IMR-90 (cell line): ENCODE measurements at regions not wholly inside any gene's neighbourhood (a gene's known extent, or its start where the extent isn't known, plus 50 kb on each side); places are given as distances from the start of the nearest gene placed in this dataset.
A peak's percentile ranks its signal among the peaks of the same experiment; 100 is the strongest.

Source experiments
- ATAC-seq: fragments of 200-7000 bp; cut with Tn5 transposase; 2 replicates; pipeline ENCODE4 v1.9.1; 2020; ENCODE audit warnings: low read depth, mild to moderate bottlenecking, moderate library complexity
- BruUV-seq: library from RNA; stranded (reverse); fragments of 400-500 nt; replicated peaks from 2 replicates; lab custom pipeline; 2021; lab: Mats Ljungman, UMichigan
- CTCF ChIA-PET: fragments of 300-600 bp; formaldehyde crosslinking; extraction: SDS; loops from one replicate; lab custom pipeline; 2021; ENCODE audit warnings: antibody characterized with exemption; lab: Yijun Ruan, JAX
- POLR2A ChIA-PET: fragments of 300-600 bp; sonication (Branson Sonifier 250); formaldehyde crosslinking; loops from one replicate; lab custom pipeline; 2022; ENCODE audit warnings: antibody characterized with exemption; ENCODE audit not compliant: unreplicated experiment; lab: Charles Lee
- DNase-seq: peaks from one replicate; pipeline ENCODE4 v3.0.0; 2013
- H2AFZ ChIP-seq: replicated peaks from 2 replicates; pipeline ENCODE3; 2013; ENCODE audit warnings: low read length, mild to moderate bottlenecking; ENCODE audit not compliant: poor library complexity
- H2AK5ac ChIP-seq: 2 replicates; pipeline ENCODE4 v1.6.1; 2013; ENCODE audit warnings: low read depth, low read length, inconsistent platforms
- H2AK9ac ChIP-seq: replicated peaks from 2 replicates; pipeline ENCODE3; 2013; ENCODE audit warnings: mild to moderate bottlenecking, low read depth, low read length, moderate library complexity; ENCODE audit not compliant: poor library complexity
- H2BK120ac ChIP-seq: 2 replicates; pipeline ENCODE4 v1.6.1; 2013; ENCODE audit warnings: low read depth, low read length, inconsistent platforms
- H2BK15ac ChIP-seq: 3 replicates; pipeline ENCODE4 v1.6.1; 2013; ENCODE audit warnings: low read depth, low read length, inconsistent platforms
- H2BK20ac ChIP-seq: 2 replicates; pipeline ENCODE4 v1.6.1; 2013; ENCODE audit warnings: low read depth, mild to moderate bottlenecking, inconsistent platforms, low read length, moderate library complexity
- H2BK5ac ChIP-seq: 2 replicates; pipeline ENCODE4 v1.6.1; 2013; ENCODE audit warnings: mild to moderate bottlenecking, low read depth, low read length, inconsistent platforms; ENCODE audit not compliant: poor library complexity, severe bottlenecking
- H3K14ac ChIP-seq: replicated peaks from 2 replicates; pipeline ENCODE4 v1.6.1; 2013; ENCODE audit warnings: low read depth, low read length, inconsistent platforms
- H3K18ac ChIP-seq: 2 replicates; pipeline ENCODE4 v1.6.1; 2013; ENCODE audit warnings: low read depth, low read length, control low read depth
- H3K23ac ChIP-seq: 2 replicates; pipeline ENCODE4 v1.6.1; 2013; ENCODE audit warnings: low read depth, low read length, inconsistent platforms
- H3K27ac ChIP-seq: 2 replicates; pipeline ENCODE4 v1.5.1; 2013; ENCODE audit warnings: mild to moderate bottlenecking, control low read depth, low read length; ENCODE audit not compliant: insufficient read depth
- H3K27me3 ChIP-seq: 2 replicates; pipeline ENCODE4 v1.6.1; 2013; ENCODE audit warnings: low read length; ENCODE audit not compliant: control insufficient read depth, insufficient read depth
- H3K36me3 ChIP-seq: 2 replicates; pipeline ENCODE4 v1.6.1; 2013; ENCODE audit warnings: low read length, mixed read lengths; ENCODE audit not compliant: control insufficient read depth, insufficient read depth
- H3K4ac ChIP-seq: 2 replicates; pipeline ENCODE4 v1.6.1; 2013; ENCODE audit warnings: low read depth, low read length, inconsistent platforms
- H3K4me1 ChIP-seq: 2 replicates; pipeline ENCODE4 v1.6.1; 2013; ENCODE audit warnings: low read length, mixed read lengths; ENCODE audit not compliant: control insufficient read depth, insufficient read depth
- H3K4me2 ChIP-seq: 2 replicates; pipeline ENCODE4 v1.6.1; 2013; ENCODE audit warnings: low read depth, mild to moderate bottlenecking, control low read depth, low read length, moderate library complexity
- H3K4me3 ChIP-seq: 2 replicates; pipeline ENCODE4 v1.5.1; 2013; ENCODE audit warnings: low read depth, mild to moderate bottlenecking, control low read depth, low read length, moderate library complexity; ENCODE audit not compliant: insufficient read depth
- H3K56ac ChIP-seq: 2 replicates; pipeline ENCODE4 v1.6.1; 2013; ENCODE audit warnings: low read length, inconsistent platforms; ENCODE audit not compliant: insufficient read depth; ENCODE audit errors: extremely low read depth
- H3K79me1 ChIP-seq, 2 experiments: 2 replicates each; pipeline ENCODE4 v1.6.1; 2013; ENCODE audit warnings: low read length in 2 of 2, inconsistent platforms in 1 of 2, low read depth in 1 of 2
- H3K9ac ChIP-seq: 2 replicates; pipeline ENCODE4 v1.6.1; 2013; ENCODE audit warnings: low read depth, low read length, control low read depth
- H3K9me1 ChIP-seq: 2 replicates; pipeline ENCODE4 v1.6.1; 2013; ENCODE audit warnings: low read length, inconsistent platforms; ENCODE audit not compliant: insufficient read depth
- H3K9me3 ChIP-seq: 2 replicates; pipeline ENCODE4 v1.6.1; 2013; ENCODE audit warnings: low read length; ENCODE audit not compliant: control insufficient read depth, insufficient read depth
- H4K20me1 ChIP-seq: 2 replicates; pipeline ENCODE4 v1.6.1; 2013; ENCODE audit warnings: low read length, inconsistent platforms; ENCODE audit not compliant: insufficient read depth
- H4K5ac ChIP-seq: 2 replicates; pipeline ENCODE4 v1.6.1; 2013; ENCODE audit warnings: mild to moderate bottlenecking, low read depth, low read length, control low read depth
- H4K8ac ChIP-seq, 2 experiments: 2 replicates each; pipeline ENCODE4 v1.6.1; 2013; ENCODE audit warnings: low read depth in 2 of 2, low read length in 2 of 2, control low read depth in 1 of 2, inconsistent platforms in 1 of 2
- H4K91ac ChIP-seq: 2 replicates; pipeline ENCODE4 v1.6.1; 2013; ENCODE audit warnings: low read depth, low read length, inconsistent platforms; ENCODE audit not compliant: insufficient read depth
- BHLHE40 ChIP-seq: fragments of 150-350 bp; IDR thresholded peaks from 2 replicates; pipeline ENCODE4 v1.6.1; 2016; ENCODE audit warnings: mild to moderate bottlenecking, low read depth, low read length
- CEBPB ChIP-seq: IDR thresholded peaks from 2 replicates; pipeline ENCODE4 v1.6.1; 2012; ENCODE audit warnings: low read depth, low read length, improper control_type of control experiment
- CHD1 ChIP-seq: IDR thresholded peaks from 2 replicates; pipeline ENCODE4 v1.6.1; 2012; ENCODE audit warnings: low read depth, low read length, improper control_type of control experiment
- CTCF ChIP-seq: conservative IDR thresholded peaks from 2 replicates; pipeline ENCODE4 v1.5.1; 2012; ENCODE audit warnings: mild to moderate bottlenecking, low read depth, low read length, improper control_type of control experiment
- ELK1 ChIP-seq: fragments of 150-350 bp; IDR thresholded peaks from 2 replicates; pipeline ENCODE4 v1.6.1; 2016; ENCODE audit warnings: low read depth, mild to moderate bottlenecking, low read length, moderate library complexity, borderline replicate concordance
- FOS ChIP-seq: fragments of 150-350 bp; IDR thresholded peaks from 2 replicates; pipeline ENCODE4 v1.6.1; 2016; ENCODE audit warnings: low read depth, low read length
- MAFK ChIP-seq: IDR thresholded peaks from 2 replicates; pipeline ENCODE4 v1.6.1; 2012; ENCODE audit warnings: low read depth, low read length, improper control_type of control experiment
- MAZ ChIP-seq: IDR thresholded peaks from 2 replicates; pipeline ENCODE4 v1.6.1; 2012; ENCODE audit warnings: low read depth, mild to moderate bottlenecking, low read length, improper control_type of control experiment, moderate library complexity, borderline replicate concordance
- MXI1 ChIP-seq: IDR thresholded peaks from 2 replicates; pipeline ENCODE4 v1.6.1; 2012; ENCODE audit warnings: low read depth, mild to moderate bottlenecking, low read length, moderate library complexity, borderline replicate concordance
- NFE2L2 ChIP-seq: fragments of 150-350 bp; IDR thresholded peaks from 2 replicates; pipeline ENCODE4 v1.6.1; 2016; ENCODE audit warnings: low read depth, mild to moderate bottlenecking, low read length
- POLR2A ChIP-seq: IDR thresholded peaks from 2 replicates; pipeline ENCODE4 v1.6.1; 2012; ENCODE audit warnings: mild to moderate bottlenecking, low read depth, low read length
- RAD21 ChIP-seq: IDR thresholded peaks from 2 replicates; pipeline ENCODE4 v1.6.1; 2012; ENCODE audit warnings: low read length, improper control_type of control experiment
- RCOR1 ChIP-seq: IDR thresholded peaks from 2 replicates; pipeline ENCODE4 v1.6.1; 2012; ENCODE audit warnings: mild to moderate bottlenecking, low read length, improper control_type of control experiment; ENCODE audit not compliant: insufficient replicate concordance
- RFX5 ChIP-seq: IDR thresholded peaks from 2 replicates; pipeline ENCODE4 v1.8.0; 2012; ENCODE audit warnings: low read depth, mild to moderate bottlenecking, low read length, moderate library complexity
- SMC3 ChIP-seq: fragments of 150-350 bp; IDR thresholded peaks from 2 replicates; pipeline ENCODE4 v1.6.1; 2016; ENCODE audit warnings: low read depth, mild to moderate bottlenecking, antibody characterized with exemption, low read length, moderate library complexity
- WGBS, 2 experiments: methylation state at CpG; one replicate each; pipeline versions ENCODE4 v1.1.5 to v1.1.7; 2013; ENCODE audit warnings: missing lambda C conversion rate in 2 of 2; ENCODE audit not compliant: insufficient read length in 1 of 2; ENCODE audit errors: extremely low coverage in 2 of 2; 5-methylcytosine and 5-hydroxymethylcytosine counted together
- dilution Hi-C: fragments of 300-500 bp; cut with HindIII; formaldehyde crosslinking; loops from one replicate; pipeline ENCODE4 v1.14.3; 2018; ENCODE audit warnings: low sequenced_read_pairs; ENCODE audit not compliant: unreplicated experiment
- in situ Hi-C: fragments of 300-500 bp; cut with MboI; formaldehyde crosslinking; loops from 3 replicates; pipeline ENCODE4 v1.14.3; 2019; ENCODE audit warnings: low sequenced_read_pairs, inconsistent platforms, mixed read lengths
- intact Hi-C: fragments of 100-400 bp; cut with micrococcal nuclease; formaldehyde crosslinking; loops from 2 replicates; pipeline ENCODE4 v1.10.0; 2022
- TF ChIP-seq, protein P1 (sequence below): fragments of 150-350 bp; IDR thresholded peaks from 2 replicates; pipeline ENCODE4 v1.6.1; 2017; ENCODE audit warnings: mild to moderate bottlenecking, antibody characterized with exemption, low read length, low read depth

- TF ChIP-seq MAFK (no peak), RCOR1 (no peak), CTCF (no peak), RFX5 (no peak), FOS (no peak), POLR2A (no peak), CEBPB (no peak), SMC3 (no peak), MXI1 (no peak), CHD1 (no peak), ELK1 (no peak), RAD21 (no peak), MAZ (no peak), BHLHE40 (no peak), NFE2L2 (no peak)
- TF ChIP-seq, protein P1, sequence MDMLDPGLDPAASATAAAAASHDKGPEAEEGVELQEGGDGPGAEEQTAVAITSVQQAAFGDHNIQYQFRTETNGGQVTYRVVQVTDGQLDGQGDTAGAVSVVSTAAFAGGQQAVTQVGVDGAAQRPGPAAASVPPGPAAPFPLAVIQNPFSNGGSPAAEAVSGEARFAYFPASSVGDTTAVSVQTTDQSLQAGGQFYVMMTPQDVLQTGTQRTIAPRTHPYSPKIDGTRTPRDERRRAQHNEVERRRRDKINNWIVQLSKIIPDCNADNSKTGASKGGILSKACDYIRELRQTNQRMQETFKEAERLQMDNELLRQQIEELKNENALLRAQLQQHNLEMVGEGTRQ = no peak
- H3K27ac ChIP-seq = no peak overlapping the region
Measured at GRCh38 chr11:28448186-28448585, 340.0 kb downstream of the METTL15 start.

More at GRCh38 chr11:28448186-28448585, 340.0 kb downstream of the METTL15 start:
- H3K56ac ChIP-seq = no peak overlapping the region
- no peaks in the 10 kb centered on the region for H3K9me1 ChIP-seq
- in situ Hi-C loops = no loop called here
- H3K9me3 ChIP-seq = no peaks in the 10 kb centered on the region
- no peak overlapping the region; the same call in 1 of the 2 replicates for H3K14ac ChIP-seq
- BruUV-seq = no TSS peak
- H3K4me3 ChIP-seq = no peak overlapping the region
- no peak for ATAC-seq
- H3K9ac ChIP-seq = no peak overlapping the region
- H3K4me1 ChIP-seq = peaks cover 3% of the 10 kb centered on the region
- ChIA-PET POLR2A (no interaction called here), CTCF (no interaction called here)
- H4K20me1 ChIP-seq = no peaks in the 10 kb centered on the region
- no peak overlapping the region for H2BK120ac ChIP-seq
- peak; percentile 21 for DNase-seq
- no CpG with 5 or more reads among the region's 2 CpGs for WGBS, 2 experiments
- dilution Hi-C loops = no loop called here
- H2AFZ ChIP-seq = no peak overlapping the region
- no peak overlapping the region; the same call in 1 of the 2 replicates for H4K5ac ChIP-seq
- H3K4me2 ChIP-seq = no peak overlapping the region
- no peaks in the 10 kb centered on the region for H3K79me1 ChIP-seq
- no peak overlapping the region for H4K8ac ChIP-seq
- no peaks in the 10 kb centered on the region for H3K36me3 ChIP-seq
- H3K23ac ChIP-seq = no peak overlapping the region
- 0 out of 2 replicates have a peak overlapping the region, but pooled peaks have one; percentile 27 for H2BK20ac ChIP-seq
- H2BK5ac ChIP-seq = no peak overlapping the region
- no peak overlapping the region; the same call in 2 of the 3 replicates for H2BK15ac ChIP-seq
- H3K18ac ChIP-seq = peak overlapping the region; percentile 23; the same call in 1 of the 2 replicates
- no peak overlapping the region; the same call in 1 of the 2 replicates for H3K4ac ChIP-seq
- intact Hi-C loops = no loop called here
- H3K27me3 ChIP-seq = no peaks in the 10 kb centered on the region
- no peak overlapping the region for H2AK5ac ChIP-seq
- no peak overlapping the region for H4K91ac ChIP-seq
- no peak overlapping the region for H2AK9ac ChIP-seq
